Duodenal mucosa (tissue), 2 donors: ENCODE measurements at regions not wholly inside any gene's neighbourhood (a gene's known extent, or its start where the extent isn't known, plus 50 kb on each side); places are given as distances from the start of the nearest gene placed in this dataset.
"Not testable (repeated sequence)": the region's sequence is repeated elsewhere in the genome, so short reads cannot be mapped to it uniquely, and the experiment has no call there.

Source experiments
- H3K27ac ChIP-seq: one replicate; pipeline ENCODE4 v1.7.0; 2013; ENCODE audit warnings: low read depth, low read length
- H3K27me3 ChIP-seq, 2 donors: one replicate each; pipeline ENCODE4 v1.7.0; 2013; ENCODE audit warnings: low read length in 2 of 2, control low read depth in 1 of 2; ENCODE audit not compliant: insufficient read depth in 2 of 2, control insufficient read depth in 1 of 2
- H3K36me3 ChIP-seq, 2 donors: one replicate each; pipeline ENCODE4 v1.7.0; 2013; ENCODE audit warnings: low read length in 2 of 2, control low read depth in 1 of 2; ENCODE audit not compliant: insufficient read depth in 2 of 2, control insufficient read depth in 1 of 2
- H3K4me1 ChIP-seq, 2 donors: one replicate each; pipeline ENCODE4 v1.7.0; 2013; ENCODE audit warnings: low read length in 2 of 2, control low read depth in 1 of 2; ENCODE audit not compliant: insufficient read depth in 2 of 2, control insufficient read depth in 1 of 2
- H3K4me3 ChIP-seq, 2 donors: one replicate each; pipeline ENCODE4 v1.7.0; 2013; ENCODE audit warnings: low read length in 2 of 2, low read depth in 1 of 2
- H3K9ac ChIP-seq, 2 donors: one replicate each; pipeline ENCODE4 v1.7.0; 2013; ENCODE audit warnings: low read length in 2 of 2, low read depth in 1 of 2
- H3K9me3 ChIP-seq, 2 donors: one replicate each; pipeline ENCODE4 v1.7.0; 2013; ENCODE audit warnings: low read length in 2 of 2, control low read depth in 1 of 2; ENCODE audit not compliant: control insufficient read depth in 1 of 2

- Histone ChIP-seq H3K27me3 (no peaks in the 10 kb centered on the region), H3K4me3 (no peak overlapping the region), H3K27ac (no peak overlapping the region), H3K9ac (no peak overlapping the region), H3K9me3 (no peaks in the 10 kb centered on the region), H3K36me3 (no peaks in the 10 kb centered on the region), H3K4me1 (no peaks in the 10 kb centered on the region)
These were observed 227.2 kb downstream of the SLCO4C1 start for GRCh38 chr5:102068870-102069269.

- no peak overlapping the region for H3K4me3 ChIP-seq
- no peak overlapping the region for H3K9ac ChIP-seq
- no peaks in the 10 kb centered on the region for H3K9me3 ChIP-seq
- H3K4me1 ChIP-seq: no peaks in the 10 kb centered on the region
- H3K36me3 ChIP-seq: no peaks in the 10 kb centered on the region
- H3K27me3 ChIP-seq: no peaks in the 10 kb centered on the region
- H3K27ac ChIP-seq: no peak overlapping the region
These were observed 246.6 kb downstream of the SLCO4C1 start for GRCh38 chr5:102049517-102049916.

GRCh38 chr5:102048940-102049339 is 247.1 kb downstream of the SLCO4C1 start:
- no peak overlapping the region for H3K4me3 ChIP-seq
- H3K9ac ChIP-seq: no peak overlapping the region
- H3K27me3 ChIP-seq: no peaks in the 10 kb centered on the region
- no peaks in the 10 kb centered on the region for H3K9me3 ChIP-seq
- no peaks in the 10 kb centered on the region for H3K4me1 ChIP-seq
- H3K36me3 ChIP-seq: no peaks in the 10 kb centered on the region
- H3K27ac ChIP-seq: no peak overlapping the region

GRCh38 chr5:102047073-102047472 is 249.0 kb downstream of the SLCO4C1 start:
- not testable (repeated sequence) for H3K27ac ChIP-seq, H3K9me3 ChIP-seq, H3K27me3 ChIP-seq, H3K36me3 ChIP-seq, H3K9ac ChIP-seq, H3K4me3 ChIP-seq, H3K4me1 ChIP-seq

- Histone ChIP-seq H3K4me1 (no peaks in the 10 kb centered on the region), H3K4me3 (no peak overlapping the region), H3K27me3 (no peaks in the 10 kb centered on the region), H3K9me3 (no peaks in the 10 kb centered on the region), H3K27ac (no peak overlapping the region), H3K36me3 (no peaks in the 10 kb centered on the region), H3K9ac (no peak overlapping the region)
These were observed 255.8 kb downstream of the SLCO4C1 start for GRCh38 chr5:102040326-102040725.

GRCh38 chr5:102036927-102037326 is 259.2 kb downstream of the SLCO4C1 start:
- no peak overlapping the region for H3K9ac ChIP-seq
- no peaks in the 10 kb centered on the region for H3K9me3 ChIP-seq
- H3K36me3 ChIP-seq: no peaks in the 10 kb centered on the region
- H3K27me3 ChIP-seq: no peaks in the 10 kb centered on the region
- no peaks in the 10 kb centered on the region for H3K4me1 ChIP-seq
- no peak overlapping the region for H3K27ac ChIP-seq
- no peak overlapping the region for H3K4me3 ChIP-seq

- no peaks in the 10 kb centered on the region for H3K36me3 ChIP-seq
- H3K9ac ChIP-seq: no peak overlapping the region
- H3K27ac ChIP-seq: no peak overlapping the region
- H3K27me3 ChIP-seq: no peaks in the 10 kb centered on the region
- no peaks in the 10 kb centered on the region for H3K4me1 ChIP-seq
- H3K4me3 ChIP-seq: no peak overlapping the region
- H3K9me3 ChIP-seq: no peaks in the 10 kb centered on the region
These were observed 264.4 kb downstream of the SLCO4C1 start for GRCh38 chr5:102031711-102032110.

GRCh38 chr5:102018690-102019089 is 277.4 kb downstream of the SLCO4C1 start:
- Histone ChIP-seq H3K4me1 (no peaks in the 10 kb centered on the region), H3K36me3 (no peaks in the 10 kb centered on the region), H3K27ac (no peak overlapping the region), H3K4me3 (no peak overlapping the region), H3K27me3 (no peaks in the 10 kb centered on the region), H3K9me3 (no peaks in the 10 kb centered on the region), H3K9ac (no peak overlapping the region)

GRCh38 chr5:102018279-102018678 is 277.8 kb downstream of the SLCO4C1 start:
- no peak overlapping the region for H3K9ac ChIP-seq
- no peaks in the 10 kb centered on the region for H3K9me3 ChIP-seq
- no peak overlapping the region for H3K27ac ChIP-seq
- H3K27me3 ChIP-seq: no peaks in the 10 kb centered on the region
- H3K36me3 ChIP-seq: no peaks in the 10 kb centered on the region
- no peak overlapping the region for H3K4me3 ChIP-seq
- no peaks in the 10 kb centered on the region for H3K4me1 ChIP-seq

- H3K27me3 ChIP-seq: no peaks in the 10 kb centered on the region
- no peak overlapping the region for H3K4me3 ChIP-seq
- no peak overlapping the region for H3K27ac ChIP-seq
- no peaks in the 10 kb centered on the region for H3K36me3 ChIP-seq
- no peaks in the 10 kb centered on the region for H3K9me3 ChIP-seq
- no peaks in the 10 kb centered on the region for H3K4me1 ChIP-seq
- H3K9ac ChIP-seq: no peak overlapping the region
These were observed 281.7 kb downstream of the SLCO4C1 start for GRCh38 chr5:102014371-102014770.

- Histone ChIP-seq H3K4me3 (no peak overlapping the region), H3K27me3 (no peaks in the 10 kb centered on the region), H3K9me3 (no peaks in the 10 kb centered on the region), H3K36me3 (no peaks in the 10 kb centered on the region), H3K9ac (no peak overlapping the region), H3K27ac (no peak overlapping the region), H3K4me1 (no peaks in the 10 kb centered on the region)
These were observed 285.4 kb downstream of the SLCO4C1 start for GRCh38 chr5:102010644-102011043.
